Stomach (tissue), 4 donors: ENCODE measurements at regions not wholly inside any gene's neighbourhood (a gene's known extent, or its start where the extent isn't known, plus 50 kb on each side); places are given as distances from the start of the nearest gene placed in this dataset.

Experiments
- EP300 ChIP-seq: sonication (generic); formaldehyde crosslinking; IDR thresholded peaks from one replicate; pipeline ENCODE4 v1.6.1; 2017; ENCODE audit warnings: antibody characterized with exemption
- POLR2A ChIP-seq, 4 donors: fragments of 450-650 bp; IDR thresholded peaks; one replicate each; pipeline ENCODE4 v1.6.1; 2016; ENCODE audit warnings: antibody characterized with exemption in 4 of 4, control low read depth in 2 of 4, mild to moderate bottlenecking in 1 of 4, moderate library complexity in 1 of 4
- POLR2AphosphoS5 ChIP-seq, 3 donors: sonication (generic); formaldehyde crosslinking; IDR thresholded peaks; one replicate each; pipeline ENCODE4 v1.6.1; 2016; ENCODE audit warnings: antibody characterized with exemption in 3 of 3
- TF ChIP-seq, protein P1 (sequence below), 7 experiments: fragments of 450-650 bp in 4 of 7; fragments of 200-600 bp in 3 of 7; sonication (generic) in 3 of 7; IDR thresholded peaks; one replicate each; pipeline ENCODE4 v1.5.1; 2016 to 2019; ENCODE audit warnings: antibody characterized with exemption in 7 of 7, control low read depth in 2 of 7, mild to moderate bottlenecking in 1 of 7

DNA sequence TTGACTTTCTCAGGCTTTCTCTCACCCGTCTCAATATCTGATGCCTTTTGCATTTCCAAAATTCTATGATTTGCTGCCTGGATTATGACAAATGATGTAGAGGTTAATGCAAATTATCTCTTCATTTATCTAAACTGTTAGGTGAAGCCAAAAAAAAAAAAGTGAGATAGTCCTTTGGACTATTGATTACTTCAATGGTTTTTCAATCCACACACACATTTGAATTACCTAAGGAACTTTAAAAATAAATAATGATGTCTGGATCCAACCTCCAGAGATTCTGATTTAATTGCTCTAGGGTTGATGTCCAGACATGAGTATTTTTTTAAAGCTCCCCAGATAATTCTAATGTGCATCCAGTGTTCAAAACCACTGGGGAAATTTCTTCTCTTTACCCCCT lies 379.4 kb downstream of the SPATA31D1 start:
- TF ChIP-seq EP300 = no peak
- TF ChIP-seq, protein P1, sequence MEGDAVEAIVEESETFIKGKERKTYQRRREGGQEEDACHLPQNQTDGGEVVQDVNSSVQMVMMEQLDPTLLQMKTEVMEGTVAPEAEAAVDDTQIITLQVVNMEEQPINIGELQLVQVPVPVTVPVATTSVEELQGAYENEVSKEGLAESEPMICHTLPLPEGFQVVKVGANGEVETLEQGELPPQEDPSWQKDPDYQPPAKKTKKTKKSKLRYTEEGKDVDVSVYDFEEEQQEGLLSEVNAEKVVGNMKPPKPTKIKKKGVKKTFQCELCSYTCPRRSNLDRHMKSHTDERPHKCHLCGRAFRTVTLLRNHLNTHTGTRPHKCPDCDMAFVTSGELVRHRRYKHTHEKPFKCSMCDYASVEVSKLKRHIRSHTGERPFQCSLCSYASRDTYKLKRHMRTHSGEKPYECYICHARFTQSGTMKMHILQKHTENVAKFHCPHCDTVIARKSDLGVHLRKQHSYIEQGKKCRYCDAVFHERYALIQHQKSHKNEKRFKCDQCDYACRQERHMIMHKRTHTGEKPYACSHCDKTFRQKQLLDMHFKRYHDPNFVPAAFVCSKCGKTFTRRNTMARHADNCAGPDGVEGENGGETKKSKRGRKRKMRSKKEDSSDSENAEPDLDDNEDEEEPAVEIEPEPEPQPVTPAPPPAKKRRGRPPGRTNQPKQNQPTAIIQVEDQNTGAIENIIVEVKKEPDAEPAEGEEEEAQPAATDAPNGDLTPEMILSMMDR (IDR thresholded peaks at IDR 0.05) = no peak
- no peak for TF ChIP-seq POLR2A (IDR thresholded peaks at IDR 0.05)
- TF ChIP-seq POLR2AphosphoS5 (IDR thresholded peaks at IDR 0.05) = no peak
